ENCODE measurements at regions not wholly inside any gene's neighbourhood (a gene's known extent, or its start where the extent isn't known, plus 50 kb on each side); places are given as distances from the start of the nearest gene placed in this dataset.

DNA sequence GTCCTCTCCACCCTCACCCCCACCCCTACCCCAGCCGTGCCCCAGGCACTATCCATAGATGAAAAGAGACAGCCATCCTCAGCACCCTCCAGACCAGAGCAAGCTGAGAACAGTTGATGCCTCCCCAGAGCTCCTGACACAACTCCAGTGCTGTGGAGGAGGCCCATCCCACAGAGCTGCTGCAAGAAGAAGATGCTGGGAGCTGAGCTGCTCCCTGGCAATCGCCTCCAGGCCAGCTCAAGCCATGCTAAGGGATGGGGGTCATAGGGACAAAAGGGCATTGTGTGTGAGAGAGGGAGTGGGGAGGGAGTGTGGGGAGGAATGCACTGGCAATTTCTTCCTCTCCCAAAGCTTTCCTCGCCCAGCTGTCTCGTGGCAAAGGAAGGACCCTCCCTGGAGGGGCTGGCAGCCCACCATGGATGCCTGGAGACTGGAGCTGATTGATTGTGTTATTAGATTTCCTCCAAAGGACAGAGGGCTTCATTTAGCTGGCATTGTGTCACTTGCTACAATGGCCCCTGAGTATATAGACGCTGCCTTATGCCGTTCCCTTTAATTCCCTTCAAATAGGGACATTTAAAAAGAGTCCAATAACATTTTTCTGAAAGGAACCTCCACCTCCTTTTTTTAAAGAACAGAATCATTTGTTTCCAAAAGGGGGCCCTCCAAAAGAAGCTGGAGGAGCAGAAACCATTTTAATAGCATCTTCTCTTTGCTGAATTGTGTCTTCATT lies 476.4 kb downstream of the FOXO1 start:
- DNase-seq (ENCODE audit: low spot score), result no peak

DNA sequence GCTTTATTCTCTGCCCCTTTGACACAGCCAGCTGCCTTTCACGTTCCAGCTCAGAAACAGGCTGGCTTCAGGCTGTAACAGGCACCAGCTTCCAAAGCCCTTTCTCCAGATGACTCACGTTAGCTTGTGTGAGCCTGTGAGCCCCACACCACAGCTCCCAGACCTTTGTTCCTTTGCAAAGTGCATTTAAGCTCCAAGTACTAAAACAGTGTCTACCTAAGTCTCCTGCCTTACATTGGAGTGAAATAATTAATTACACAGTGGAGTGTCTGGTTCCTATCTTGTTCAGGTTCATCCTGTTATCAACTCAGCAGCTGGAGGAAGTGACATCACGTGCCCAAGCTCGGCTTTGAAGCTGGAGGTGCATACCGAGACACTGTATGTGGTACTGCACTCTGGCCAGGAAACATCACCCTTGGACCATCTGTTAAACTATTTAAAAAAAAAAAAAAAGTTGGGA lies 475.8 kb downstream of the FOXO1 start:
- DNase-seq (ENCODE audit: low spot score), result peak; percentile 45

DNA sequence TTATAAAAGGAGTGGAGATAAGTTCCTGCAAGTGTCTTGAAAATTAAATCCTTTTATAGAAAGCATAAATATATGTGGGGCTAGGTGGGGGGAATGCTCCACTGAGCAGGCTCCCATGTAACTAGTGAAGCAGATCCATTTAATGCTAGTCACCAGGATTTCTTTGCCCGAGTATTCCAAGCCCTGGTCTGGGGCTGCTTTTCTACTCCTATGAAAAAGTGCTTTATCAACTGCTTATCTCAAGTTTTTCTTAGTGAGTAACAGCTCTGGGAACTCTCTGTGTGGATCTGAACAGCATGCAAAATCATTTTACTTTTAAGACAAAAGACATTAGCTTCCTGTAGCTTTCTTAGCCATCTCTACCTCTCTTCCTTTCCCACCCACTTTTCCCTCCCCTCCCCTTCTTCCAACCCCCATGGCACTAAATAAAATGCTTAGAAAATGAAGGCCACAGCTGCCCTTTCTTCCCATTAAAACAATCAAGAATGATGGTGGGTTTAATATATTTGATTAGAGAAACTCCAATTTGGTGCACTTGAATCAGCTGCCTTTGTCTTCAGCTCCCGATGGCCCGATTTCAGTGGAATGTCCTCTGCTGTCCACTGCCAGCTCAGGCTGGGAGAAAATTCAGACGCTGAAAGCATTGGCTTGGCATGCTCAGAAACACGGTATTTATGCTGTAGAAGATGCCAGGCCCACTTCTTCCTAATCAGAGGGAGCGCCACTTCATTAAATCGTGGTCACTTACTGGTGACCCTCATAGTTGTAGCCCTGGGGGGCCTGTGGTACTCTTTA lies 475.1 kb downstream of the FOXO1 start:
- DNase-seq (ENCODE audit: low spot score), result no peak

DNA sequence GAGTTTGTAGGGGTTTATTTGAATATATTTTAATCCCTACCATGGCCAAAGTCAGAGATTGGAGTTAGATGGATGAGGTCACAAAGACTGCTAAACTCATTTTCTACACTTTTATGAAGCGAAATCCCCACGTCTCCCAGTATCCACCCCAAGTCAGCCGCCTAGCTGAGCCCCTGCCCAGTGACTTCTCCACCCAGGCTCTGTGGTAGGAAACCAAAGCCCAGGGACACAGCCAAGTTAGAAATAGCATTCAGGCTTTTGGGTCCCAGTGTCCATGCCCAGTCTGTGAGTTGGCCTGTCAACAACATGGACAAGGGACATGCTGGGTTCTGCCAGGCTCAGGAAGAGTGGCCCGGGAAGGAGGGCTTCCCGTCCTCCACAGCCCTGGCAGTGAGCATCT lies 474.0 kb downstream of the FOXO1 start:
- no peak for DNase-seq (ENCODE audit: low spot score)

DNA sequence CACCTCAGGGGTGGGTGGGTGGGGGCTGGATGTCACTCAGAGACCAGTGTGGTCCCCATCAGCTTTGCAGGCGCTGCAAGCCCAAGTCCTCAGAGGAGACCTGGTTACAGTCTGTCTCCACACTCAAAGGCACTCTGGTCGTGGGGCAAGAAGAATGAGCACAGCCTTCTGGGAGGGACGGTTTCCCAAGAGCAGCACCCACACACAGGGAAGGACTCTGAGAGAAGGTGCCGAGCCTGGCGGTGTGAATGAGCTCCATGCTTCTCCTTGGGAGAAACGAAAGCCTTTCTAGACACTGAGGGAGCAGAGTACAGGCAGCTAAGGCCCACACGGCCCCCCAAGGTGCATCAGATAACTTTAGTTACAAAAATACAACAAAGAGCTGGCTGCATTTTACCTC lies 473.6 kb downstream of the FOXO1 start:
- no peak for DNase-seq (ENCODE audit: low spot score)

DNA sequence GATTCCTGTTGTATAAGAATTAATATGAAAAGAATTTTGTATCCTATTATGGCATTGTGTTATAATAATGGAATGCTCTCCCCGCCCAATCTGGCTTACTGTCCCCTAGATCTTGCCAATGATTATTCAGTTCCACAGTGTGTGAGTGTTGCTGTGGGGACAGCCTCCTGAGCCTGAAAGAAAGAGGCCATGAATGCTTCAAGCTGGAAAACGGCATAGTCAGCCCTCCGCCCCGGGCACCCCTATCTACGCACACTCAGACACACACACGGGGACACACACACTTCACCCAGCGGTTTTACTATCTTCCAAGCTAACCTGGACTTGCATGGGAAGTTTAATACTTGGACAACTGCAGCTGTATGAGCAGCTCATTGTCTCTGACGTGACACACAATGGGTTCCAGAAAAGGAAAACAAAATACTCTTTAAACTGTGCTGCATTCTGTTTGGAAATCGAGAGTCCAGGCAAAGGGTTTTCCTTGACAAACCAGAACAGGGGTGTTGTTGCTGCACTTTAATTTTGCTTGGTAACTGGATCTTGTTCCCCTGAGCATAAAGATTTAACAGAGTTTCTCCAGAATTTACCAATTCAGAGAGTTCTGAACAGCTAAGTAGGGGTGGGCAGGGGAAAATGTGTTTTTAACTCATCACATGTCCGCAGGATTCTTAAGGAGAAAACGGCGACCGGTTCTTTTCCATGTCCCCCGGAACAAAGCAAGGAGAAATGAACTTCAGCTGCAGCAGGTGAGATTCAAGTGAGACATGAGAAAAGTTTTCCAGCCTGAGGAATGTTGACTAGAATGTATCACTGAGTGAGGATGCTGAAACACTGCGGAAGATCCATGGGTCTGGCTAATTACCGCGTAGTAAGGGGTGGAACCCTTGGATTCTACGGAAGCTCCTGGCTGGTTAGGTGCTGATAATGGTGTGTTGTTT lies 472.9 kb downstream of the FOXO1 start:
- DNase-seq (ENCODE audit: low spot score), result no peak

DNA sequence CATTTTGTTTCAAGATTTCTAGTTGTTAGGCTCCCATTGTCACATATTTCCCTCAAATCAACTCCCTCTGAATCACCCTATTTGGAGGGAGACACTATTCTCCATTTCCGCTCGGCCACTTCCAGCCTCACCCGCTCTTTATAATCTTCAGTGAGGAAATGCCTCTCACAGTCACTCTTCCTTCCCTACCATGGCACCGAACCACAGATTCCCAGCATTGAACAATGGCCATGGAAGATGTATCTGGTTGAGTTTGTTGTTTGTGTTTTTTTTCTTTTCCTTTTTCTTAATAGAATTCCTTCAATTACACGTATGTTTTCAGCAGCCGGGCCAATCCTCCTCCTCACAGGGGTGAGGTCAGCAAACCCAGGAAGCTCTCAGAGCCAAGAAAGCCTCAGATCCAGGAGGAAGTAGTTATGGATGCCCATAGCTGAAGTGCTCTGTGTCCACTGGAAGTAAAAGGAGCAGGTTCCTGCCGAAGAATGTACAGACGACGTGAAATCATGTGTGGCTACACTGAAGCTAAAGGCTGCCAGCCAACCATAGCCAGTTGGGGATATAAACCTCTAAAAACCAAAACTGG lies 472.1 kb downstream of the FOXO1 start:
- DNase-seq (ENCODE audit: low spot score), result no peak

DNA sequence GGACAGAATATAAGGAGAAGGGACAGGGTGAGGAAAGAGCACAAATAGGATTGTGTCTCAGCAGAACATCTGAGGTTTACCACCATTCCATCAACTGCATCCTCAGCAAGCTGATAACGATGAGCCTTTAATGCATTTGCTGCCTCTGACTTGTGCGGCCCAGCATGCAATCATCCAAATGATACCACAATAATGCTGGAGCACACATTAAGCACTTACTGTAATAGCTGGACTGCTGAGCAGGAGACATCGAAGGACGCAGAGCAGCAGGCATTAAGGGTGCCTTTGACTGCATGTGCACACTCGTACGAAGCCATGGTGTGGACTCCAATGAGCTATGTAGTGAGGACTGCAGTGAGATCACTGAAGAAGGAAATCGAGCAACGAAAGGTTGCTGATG lies 469.4 kb downstream of the FOXO1 start:
- no peak for DNase-seq (ENCODE audit: low spot score)

DNA sequence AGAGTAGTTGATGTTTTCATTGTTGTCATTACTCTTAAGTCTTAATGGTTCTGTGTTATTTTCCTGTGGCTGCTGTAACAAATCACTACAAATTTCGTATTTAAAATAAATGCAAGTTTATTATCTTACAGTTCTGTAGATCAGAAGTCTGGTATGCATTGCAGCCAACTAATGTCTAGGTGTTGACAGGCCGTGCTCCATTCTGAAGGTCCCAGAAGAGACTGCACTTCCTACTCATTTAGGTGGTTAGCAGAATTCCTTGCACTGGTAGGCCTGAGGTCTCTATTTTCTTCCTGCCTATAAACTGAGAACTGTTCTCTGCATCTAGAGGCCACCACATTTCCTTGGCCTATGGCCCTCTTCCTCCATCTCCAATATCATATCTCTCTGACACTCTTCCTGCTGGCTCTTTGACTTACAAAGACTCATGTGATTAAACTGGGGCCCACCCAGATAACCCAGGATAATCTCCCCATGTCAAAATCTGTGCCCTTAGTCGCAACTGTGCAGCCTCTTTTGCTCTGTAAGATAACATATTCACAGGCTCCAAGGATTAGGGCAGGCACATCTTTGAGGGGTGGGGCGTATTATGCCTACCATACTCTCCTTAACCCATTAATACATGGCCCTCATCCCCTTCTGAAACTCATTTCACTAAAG lies 468.4 kb downstream of the FOXO1 start:
- no peak for DNase-seq (ENCODE audit: low spot score)

DNA sequence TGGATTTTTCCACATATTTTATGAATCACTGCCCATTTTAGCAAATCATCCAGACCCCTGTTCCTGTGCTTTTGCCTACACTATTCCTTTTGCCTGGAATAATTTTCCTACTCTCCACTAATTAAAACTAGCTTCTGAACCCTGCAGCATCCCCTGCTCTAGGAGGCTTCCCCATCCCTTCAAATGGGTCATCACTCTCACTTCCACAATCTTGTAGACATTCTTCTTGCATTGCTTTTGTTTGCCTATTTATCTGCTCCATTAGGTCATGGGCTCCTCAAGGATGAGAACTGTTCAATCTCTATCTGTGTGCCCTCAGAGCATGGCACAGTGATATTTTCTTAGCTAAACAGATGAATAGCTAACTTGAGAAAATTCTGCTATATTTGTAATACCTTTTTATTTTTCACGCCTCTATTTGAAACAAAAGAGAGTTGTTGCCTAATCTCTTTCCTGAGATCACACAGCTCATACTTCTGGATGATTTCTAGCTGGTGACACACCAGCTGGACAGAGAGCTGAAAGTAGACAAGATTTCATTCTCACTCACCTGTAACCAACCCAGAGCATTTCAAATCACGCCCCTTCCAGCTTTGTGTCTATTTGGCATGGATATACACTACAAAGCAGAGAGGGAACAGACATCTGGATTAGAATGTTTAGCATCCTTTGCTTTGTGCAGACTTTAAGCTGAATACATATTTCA lies 466.0 kb downstream of the FOXO1 start:
- DNase-seq (ENCODE audit: low spot score), result no peak

DNA sequence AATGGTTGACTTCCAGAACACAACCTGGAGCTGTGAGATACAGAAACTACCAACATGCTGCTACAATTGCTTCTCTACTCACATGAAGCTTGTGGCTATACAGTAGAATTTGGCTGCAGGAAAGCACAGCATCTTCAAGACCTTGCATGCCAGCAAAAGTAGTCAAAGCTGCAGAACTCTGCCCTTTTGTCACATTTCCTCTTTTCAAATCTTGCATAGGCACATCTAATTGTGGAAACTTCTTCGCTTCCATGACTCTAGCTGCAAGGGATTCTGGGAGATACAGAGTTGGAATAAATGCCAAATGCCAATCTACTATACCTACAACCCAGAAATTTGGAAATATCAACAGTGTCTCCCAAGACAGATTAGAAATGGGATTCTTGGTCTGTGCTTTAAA lies 462.2 kb downstream of the FOXO1 start:
- DNase-seq (ENCODE audit: low spot score), result no peak

DNA sequence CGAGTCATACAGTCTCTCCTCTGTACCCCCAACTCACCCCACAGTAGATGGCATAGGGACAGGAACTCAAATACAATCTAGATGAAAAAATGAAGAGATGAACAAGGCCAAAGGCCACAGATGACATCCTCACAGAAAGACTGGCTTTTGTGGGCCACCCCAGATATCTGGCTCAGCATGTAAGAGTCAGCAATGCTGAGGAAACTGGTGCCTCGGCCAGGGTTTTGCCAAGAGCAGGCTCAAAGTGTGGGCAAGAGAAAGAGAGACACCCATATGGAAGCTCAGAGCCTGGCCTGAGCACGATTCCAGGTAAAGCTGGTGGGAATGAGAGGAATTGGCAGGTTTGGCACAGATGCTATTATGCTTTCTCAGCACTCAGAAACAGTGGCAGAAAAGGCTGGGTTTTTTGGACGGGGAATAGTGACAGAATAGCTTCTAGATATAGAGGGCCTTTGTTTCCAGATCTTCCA lies 460.6 kb downstream of the FOXO1 start:
- no peak for DNase-seq (ENCODE audit: low spot score)

DNA sequence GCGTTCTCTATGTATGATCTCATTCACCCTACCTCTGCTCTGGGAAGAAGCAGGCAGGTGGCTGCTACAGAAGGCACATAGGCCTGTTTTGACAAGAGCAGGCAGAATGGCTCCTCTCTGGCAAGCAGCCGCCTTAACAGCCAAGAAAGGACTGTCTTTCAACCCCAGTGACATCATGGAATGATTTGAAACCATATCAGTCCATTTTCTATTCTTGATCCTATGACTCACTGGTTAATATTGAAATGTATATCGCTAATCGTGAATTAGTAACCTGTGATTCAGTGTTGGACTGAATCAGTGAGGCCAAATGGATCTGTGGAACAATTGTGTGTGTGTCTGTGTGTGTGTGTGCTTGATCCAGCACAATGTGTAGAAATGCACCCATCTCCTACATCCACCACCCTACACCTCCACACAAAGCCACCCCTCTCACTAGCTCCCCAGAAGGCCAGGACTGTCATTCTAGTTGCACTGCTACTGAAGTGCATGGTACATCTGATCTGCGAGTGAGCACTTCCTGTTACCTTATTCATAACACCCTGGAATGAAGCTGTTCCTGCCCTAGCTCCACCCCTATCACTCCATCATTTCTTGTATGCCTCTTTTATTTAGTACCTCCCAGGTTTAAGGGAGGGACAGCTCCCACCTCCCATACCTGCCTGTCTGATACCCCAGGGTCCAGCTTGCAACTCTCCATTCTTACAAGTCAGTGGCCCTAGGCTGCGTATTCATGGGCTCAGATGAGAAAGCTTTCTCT lies 460.0 kb downstream of the FOXO1 start:
- DNase-seq (ENCODE audit: low spot score), result no peak

DNA sequence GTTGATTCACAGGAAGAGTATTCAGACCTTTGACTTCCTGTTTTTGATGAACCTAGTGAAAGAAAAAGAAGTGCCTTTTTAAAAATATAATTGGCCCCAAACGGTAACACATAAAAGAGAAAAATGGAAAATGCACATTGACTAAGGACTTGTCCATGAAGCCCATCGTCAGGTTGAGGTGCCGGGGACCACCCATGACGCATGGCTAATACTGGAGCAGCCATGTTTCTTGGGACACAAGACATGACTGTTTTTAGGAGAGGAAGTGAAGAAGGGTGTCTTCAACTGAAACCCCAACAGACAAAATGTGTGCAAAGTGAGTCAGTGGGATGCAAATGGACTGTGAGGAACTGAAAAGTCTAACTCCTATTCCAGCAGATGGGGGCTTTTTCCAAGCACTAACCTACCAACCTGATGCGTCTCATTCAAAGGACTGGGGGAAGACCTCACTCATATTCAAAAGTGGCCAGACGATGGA lies 459.4 kb downstream of the FOXO1 start:
- no peak for DNase-seq (ENCODE audit: low spot score)

DNA sequence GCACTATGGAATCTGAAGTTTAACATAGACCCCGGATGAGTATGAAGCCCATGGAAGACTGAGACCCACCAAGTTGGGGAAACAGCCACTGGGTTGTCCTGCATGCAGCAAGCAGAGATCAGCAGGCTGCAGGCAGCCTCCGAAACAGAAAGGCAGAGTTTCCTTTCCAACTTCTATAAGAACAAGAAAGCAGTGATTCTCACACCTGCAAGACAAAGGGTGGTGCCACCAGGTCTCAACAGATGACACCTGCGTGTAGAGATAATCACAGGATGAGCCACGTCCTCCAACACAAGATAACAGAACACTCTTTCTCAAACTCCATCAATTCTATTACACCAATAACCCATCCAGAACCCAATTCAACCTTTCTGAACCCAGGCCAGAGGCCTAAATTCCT lies 457.9 kb downstream of the FOXO1 start:
- DNase-seq (ENCODE audit: low spot score), result no peak

DNA sequence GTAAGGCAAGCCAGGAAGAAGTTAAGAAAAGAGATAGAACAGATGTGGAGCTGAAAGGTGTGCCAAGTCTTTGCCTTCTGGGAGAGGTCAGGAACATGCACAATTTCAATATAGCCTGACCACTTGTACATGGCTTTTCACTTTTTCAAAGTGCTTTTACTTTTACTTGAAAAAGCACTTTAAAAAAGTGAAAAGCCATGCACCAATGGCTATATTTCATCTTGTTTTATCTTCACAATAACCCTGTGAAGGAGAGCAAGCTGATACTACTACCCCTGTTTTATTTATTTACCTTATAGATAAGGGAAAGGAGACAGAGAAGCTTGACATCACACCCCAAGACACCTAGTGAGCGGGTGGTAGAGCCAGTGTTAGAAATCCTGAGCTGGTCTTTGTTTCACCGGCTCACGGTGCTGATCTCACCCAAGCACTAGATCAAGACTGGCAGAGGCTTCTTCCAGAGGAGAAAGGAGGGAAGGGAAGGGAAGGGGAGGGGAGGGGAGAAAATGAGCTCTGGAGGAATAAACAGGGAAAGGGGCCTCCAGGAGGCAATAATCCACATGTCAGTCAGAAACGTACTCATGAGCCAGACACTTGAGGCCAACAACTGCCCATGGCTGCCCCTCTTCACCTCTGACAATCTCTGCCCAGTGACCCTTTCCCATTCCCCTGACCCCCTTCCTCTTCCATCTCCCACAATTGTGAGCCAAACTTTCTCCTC lies 455.4 kb downstream of the FOXO1 start:
- no peak for DNase-seq (ENCODE audit: low spot score)

DNA sequence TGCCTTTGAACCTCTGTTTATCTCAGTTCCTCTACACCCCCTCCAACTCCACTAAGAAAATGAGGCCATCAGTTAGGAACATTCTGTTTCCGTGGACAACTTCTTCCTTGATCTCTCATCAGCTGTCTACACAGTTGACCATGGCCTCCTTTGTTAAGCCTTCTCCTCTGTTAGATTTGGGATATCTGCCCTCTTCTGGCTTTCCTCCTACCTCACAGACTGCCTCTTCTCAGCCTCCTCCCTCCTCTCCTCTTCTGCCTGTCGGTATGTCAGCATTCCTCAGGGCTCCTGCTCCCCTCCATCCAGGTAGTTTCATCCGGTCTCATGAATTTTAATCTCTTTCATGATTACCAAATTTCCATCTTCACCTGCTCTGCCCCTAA lies 454.9 kb downstream of the FOXO1 start:
- no peak for DNase-seq (ENCODE audit: low spot score)

DNA sequence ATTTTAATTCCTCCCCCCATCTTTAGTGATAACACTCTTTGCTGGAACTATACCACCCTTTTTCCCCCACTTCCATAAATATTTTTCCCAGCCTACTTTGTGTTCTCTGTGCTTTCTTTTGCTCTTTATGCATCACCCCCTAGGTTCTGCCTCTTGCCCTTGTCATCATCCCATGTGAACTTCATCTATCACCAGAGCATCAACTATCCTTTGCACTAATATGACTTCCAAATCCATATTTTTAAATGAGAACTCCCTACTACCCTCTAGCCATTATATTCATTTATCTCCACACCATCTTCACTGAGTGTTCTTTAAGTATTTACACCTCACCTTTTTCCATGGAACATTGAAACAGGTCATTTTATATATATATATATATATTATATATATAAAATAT lies 452.7 kb downstream of the FOXO1 start:
- no peak for DNase-seq (ENCODE audit: low spot score)

DNA sequence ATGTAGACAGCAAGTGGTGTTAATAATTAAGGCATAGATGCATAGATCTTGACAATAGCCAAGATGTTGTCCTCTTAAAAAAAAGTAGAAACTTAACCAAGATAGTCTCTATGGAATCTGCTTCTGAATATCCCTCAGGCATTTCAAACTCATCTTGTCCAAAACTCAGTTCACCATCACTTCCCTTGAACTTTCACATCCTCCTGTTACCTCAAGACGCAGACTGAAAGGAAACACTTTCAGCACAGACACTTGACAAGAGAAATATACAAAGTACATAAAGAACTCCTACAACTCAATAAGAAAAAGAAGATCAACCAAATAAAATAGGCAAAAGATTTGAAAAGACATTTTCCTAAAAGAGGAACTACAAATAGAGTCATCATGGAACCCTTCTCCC lies 451.1 kb downstream of the FOXO1 start:
- no peak for DNase-seq (ENCODE audit: low spot score)
